ENCODE measurements at regions not wholly inside any gene's neighbourhood (a gene's known extent, or its start where the extent isn't known, plus 50 kb on each side); places are given as distances from the start of the nearest gene placed in this dataset.

- H3K36me3 ChIP-seq (ENCODE audit: insufficient read depth): no peaks in the 10 kb centered on the region
- no peak overlapping the region for H3K4me2 ChIP-seq
- TF ChIP-seq STAT1 (IDR thresholded peaks at IDR 0.05; ENCODE audit: unreplicated experiment) (no peak), JUNB (IDR thresholded peaks at IDR 0.05; ENCODE audit: unreplicated experiment) (no peak), EZH2 (IDR thresholded peaks at IDR 0.05; ENCODE audit: low read depth, unreplicated experiment) (no peak), ZNF331 (CRISPR knock-in tag; IDR thresholded peaks at IDR 0.05; ENCODE audit: low read depth) (no peak), POLR2AphosphoS5 (IDR thresholded peaks at IDR 0.05; ENCODE audit: low read depth) (no peak), CREB1 (CRISPR knock-in tag; IDR thresholded peaks at IDR 0.05; ENCODE audit: low read depth) (no peak), EZH2phosphoT487 (IDR thresholded peaks at IDR 0.05; ENCODE audit: unreplicated experiment) (no peak), CTCF (conservative IDR thresholded peaks at IDR 0.05; ENCODE audit: low read depth in 2 of 2) (no peak), ZNF114 (CRISPR knock-in tag; IDR thresholded peaks at IDR 0.05) (no peak), NANOG (IDR thresholded peaks at IDR 0.05; ENCODE audit: borderline replicate concordance) (no peak), REST (IDR thresholded peaks at IDR 0.05; ENCODE audit: unreplicated experiment) (no peak)
- TF ChIP-seq, protein P1, sequence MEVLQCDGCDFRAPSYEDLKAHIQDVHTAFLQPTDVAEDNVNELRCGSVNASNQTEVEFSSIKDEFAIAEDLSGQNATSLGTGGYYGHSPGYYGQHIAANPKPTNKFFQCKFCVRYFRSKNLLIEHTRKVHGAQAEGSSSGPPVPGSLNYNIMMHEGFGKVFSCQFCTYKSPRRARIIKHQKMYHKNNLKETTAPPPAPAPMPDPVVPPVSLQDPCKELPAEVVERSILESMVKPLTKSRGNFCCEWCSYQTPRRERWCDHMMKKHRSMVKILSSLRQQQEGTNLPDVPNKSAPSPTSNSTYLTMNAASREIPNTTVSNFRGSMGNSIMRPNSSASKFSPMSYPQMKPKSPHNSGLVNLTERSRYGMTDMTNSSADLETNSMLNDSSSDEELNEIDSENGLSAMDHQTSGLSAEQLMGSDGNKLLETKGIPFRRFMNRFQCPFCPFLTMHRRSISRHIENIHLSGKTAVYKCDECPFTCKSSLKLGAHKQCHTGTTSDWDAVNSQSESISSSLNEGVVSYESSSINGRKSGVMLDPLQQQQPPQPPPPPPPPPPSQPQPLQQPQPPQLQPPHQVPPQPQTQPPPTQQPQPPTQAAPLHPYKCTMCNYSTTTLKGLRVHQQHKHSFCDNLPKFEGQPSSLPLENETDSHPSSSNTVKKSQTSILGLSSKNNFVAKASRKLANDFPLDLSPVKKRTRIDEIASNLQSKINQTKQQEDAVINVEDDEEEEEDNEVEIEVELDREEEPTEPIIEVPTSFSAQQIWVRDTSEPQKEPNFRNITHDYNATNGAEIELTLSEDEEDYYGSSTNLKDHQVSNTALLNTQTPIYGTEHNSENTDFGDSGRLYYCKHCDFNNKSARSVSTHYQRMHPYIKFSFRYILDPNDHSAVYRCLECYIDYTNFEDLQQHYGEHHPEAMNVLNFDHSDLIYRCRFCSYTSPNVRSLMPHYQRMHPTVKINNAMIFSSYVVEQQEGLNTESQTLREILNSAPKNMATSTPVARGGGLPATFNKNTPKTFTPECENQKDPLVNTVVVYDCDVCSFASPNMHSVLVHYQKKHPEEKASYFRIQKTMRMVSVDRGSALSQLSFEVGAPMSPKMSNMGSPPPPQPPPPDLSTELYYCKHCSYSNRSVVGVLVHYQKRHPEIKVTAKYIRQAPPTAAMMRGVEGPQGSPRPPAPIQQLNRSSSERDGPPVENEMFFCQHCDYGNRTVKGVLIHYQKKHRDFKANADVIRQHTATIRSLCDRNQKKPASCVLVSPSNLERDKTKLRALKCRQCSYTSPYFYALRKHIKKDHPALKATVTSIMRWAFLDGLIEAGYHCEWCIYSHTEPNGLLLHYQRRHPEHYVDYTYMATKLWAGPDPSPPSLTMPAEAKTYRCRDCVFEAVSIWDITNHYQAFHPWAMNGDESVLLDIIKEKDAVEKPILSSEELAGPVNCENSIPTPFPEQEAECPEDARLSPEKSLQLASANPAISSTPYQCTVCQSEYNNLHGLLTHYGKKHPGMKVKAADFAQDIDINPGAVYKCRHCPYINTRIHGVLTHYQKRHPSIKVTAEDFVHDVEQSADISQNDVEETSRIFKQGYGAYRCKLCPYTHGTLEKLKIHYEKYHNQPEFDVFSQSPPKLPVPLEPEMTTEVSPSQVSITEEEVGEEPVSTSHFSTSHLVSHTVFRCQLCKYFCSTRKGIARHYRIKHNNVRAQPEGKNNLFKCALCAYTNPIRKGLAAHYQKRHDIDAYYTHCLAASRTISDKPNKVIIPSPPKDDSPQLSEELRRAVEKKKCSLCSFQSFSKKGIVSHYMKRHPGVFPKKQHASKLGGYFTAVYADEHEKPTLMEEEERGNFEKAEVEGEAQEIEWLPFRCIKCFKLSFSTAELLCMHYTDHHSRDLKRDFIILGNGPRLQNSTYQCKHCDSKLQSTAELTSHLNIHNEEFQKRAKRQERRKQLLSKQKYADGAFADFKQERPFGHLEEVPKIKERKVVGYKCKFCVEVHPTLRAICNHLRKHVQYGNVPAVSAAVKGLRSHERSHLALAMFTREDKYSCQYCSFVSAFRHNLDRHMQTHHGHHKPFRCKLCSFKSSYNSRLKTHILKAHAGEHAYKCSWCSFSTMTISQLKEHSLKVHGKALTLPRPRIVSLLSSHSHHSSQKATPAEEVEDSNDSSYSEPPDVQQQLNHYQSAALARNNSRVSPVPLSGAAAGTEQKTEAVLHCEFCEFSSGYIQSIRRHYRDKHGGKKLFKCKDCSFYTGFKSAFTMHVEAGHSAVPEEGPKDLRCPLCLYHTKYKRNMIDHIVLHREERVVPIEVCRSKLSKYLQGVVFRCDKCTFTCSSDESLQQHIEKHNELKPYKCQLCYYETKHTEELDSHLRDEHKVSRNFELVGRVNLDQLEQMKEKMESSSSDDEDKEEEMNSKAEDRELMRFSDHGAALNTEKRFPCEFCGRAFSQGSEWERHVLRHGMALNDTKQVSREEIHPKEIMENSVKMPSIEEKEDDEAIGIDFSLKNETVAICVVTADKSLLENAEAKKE (CRISPR knock-in tag; IDR thresholded peaks at IDR 0.05): no peak
- TF ChIP-seq, protein P2, sequence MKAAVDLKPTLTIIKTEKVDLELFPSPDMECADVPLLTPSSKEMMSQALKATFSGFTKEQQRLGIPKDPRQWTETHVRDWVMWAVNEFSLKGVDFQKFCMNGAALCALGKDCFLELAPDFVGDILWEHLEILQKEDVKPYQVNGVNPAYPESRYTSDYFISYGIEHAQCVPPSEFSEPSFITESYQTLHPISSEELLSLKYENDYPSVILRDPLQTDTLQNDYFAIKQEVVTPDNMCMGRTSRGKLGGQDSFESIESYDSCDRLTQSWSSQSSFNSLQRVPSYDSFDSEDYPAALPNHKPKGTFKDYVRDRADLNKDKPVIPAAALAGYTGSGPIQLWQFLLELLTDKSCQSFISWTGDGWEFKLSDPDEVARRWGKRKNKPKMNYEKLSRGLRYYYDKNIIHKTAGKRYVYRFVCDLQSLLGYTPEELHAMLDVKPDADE (IDR thresholded peaks at IDR 0.05): no peak
- no peaks in the 10 kb centered on the region for H3K27me3 ChIP-seq (ENCODE audit: insufficient read depth)
- DNase-seq (ENCODE audit: low spot score) (no peak), ATAC-seq (no peak)
- H3F3A ChIP-seq (replicated peaks; ENCODE audit: low read depth): no peaks in the 10 kb centered on the region
- Mint-ChIP-seq H3K4me3 (no peak overlapping the region), H3K36me3 (ENCODE audit: low read depth) (no peaks in the 10 kb centered on the region), H3K4me1 (no peaks in the 10 kb centered on the region), H3K27ac (no peak overlapping the region), H3K27me3 (ENCODE audit: insufficient read depth, low read depth, poor library complexity) (no peaks in the 10 kb centered on the region), H3K9me3 (no peaks in the 10 kb centered on the region)
- H3K27ac ChIP-seq (ENCODE audit: low read depth): no peak overlapping the region
- H3K4me1 ChIP-seq (ENCODE audit: insufficient read depth): no peaks in the 10 kb centered on the region
- no peaks in the 10 kb centered on the region for H4K20me1 ChIP-seq (replicated peaks; ENCODE audit: insufficient read depth)
- H3K4me3 ChIP-seq: no peak overlapping the region
- no peak overlapping the region for H2AFZ ChIP-seq
- H3K79me2 ChIP-seq (replicated peaks; ENCODE audit: insufficient read depth): no peaks in the 10 kb centered on the region
- H3K9me2 ChIP-seq (ENCODE audit: insufficient read depth): peaks cover 9% of the 10 kb centered on the region; the same call in 1 of the 2 replicates
Observed at GRCh38 chr14:66414511-66414910, 71.7 kb upstream of the CCDC196 start.
